Activated T-helper 17 cell treated with anti-CD3 and anti-CD28 coated beads, Interleukin-2, amount 50 U/mL, for 72 hours (primary cell): ENCODE measurements at regions not wholly inside any gene's neighbourhood (a gene's known extent, or its start where the extent isn't known, plus 50 kb on each side); places are given as distances from the start of the nearest gene placed in this dataset.

Experiments used
- ATAC-seq: fragments of 150-1000 bp; cut with Tn5 transposase; replicated peaks from 2 replicates; pipeline ENCODE4 v1.10.0; 2021; ENCODE audit warnings: mild to moderate bottlenecking, moderate library complexity
- H3K27ac Mint-ChIP-seq: one replicate; pipeline ENCODE4 v1.8.0; 2022; ENCODE audit warnings: mixed read lengths
- H3K27me3 Mint-ChIP-seq: one replicate; pipeline ENCODE4 v1.8.0; 2022; ENCODE audit warnings: mixed read lengths
- H3K36me3 Mint-ChIP-seq: one replicate; pipeline ENCODE4 v1.8.0; 2022; ENCODE audit warnings: low read depth, mild to moderate bottlenecking, mixed read lengths
- H3K4me1 Mint-ChIP-seq: one replicate; pipeline ENCODE4 v1.8.0; 2022; ENCODE audit warnings: mixed read lengths
- H3K4me3 Mint-ChIP-seq: one replicate; pipeline ENCODE4 v1.8.0; 2022; ENCODE audit warnings: mild to moderate bottlenecking, mixed read lengths
- H3K9me3 Mint-ChIP-seq: one replicate; pipeline ENCODE4 v1.8.0; 2022; ENCODE audit warnings: mixed read lengths

GRCh38 chr3:140834266-140835037 is 107.2 kb upstream of the SLC25A36 start:
- H3K27me3 Mint-ChIP-seq: peaks cover 21% of the 10 kb centered on the region
- no peak overlapping the region for H3K4me3 Mint-ChIP-seq
- no peaks in the 10 kb centered on the region for H3K9me3 Mint-ChIP-seq
- no peak for ATAC-seq
- no peak overlapping the region for H3K27ac Mint-ChIP-seq
- no peaks in the 10 kb centered on the region for H3K36me3 Mint-ChIP-seq
- H3K4me1 Mint-ChIP-seq: no peaks in the 10 kb centered on the region

GRCh38 chr3:140842984-140843649 is 98.5 kb upstream of the SLC25A36 start:
- Mint-ChIP-seq H3K9me3 (no peaks in the 10 kb centered on the region), H3K27me3 (peaks cover 33% of the 10 kb centered on the region), H3K36me3 (no peaks in the 10 kb centered on the region), H3K27ac (no peak overlapping the region), H3K4me3 (no peak overlapping the region), H3K4me1 (no peaks in the 10 kb centered on the region)
- no peak for ATAC-seq

GRCh38 chr3:140843656-140844055 is 98.0 kb upstream of the SLC25A36 start:
- H3K4me1 Mint-ChIP-seq: no peaks in the 10 kb centered on the region
- ATAC-seq: no peak
- peaks cover 35% of the 10 kb centered on the region for H3K27me3 Mint-ChIP-seq
- no peak overlapping the region for H3K27ac Mint-ChIP-seq
- H3K9me3 Mint-ChIP-seq: no peaks in the 10 kb centered on the region
- no peaks in the 10 kb centered on the region for H3K36me3 Mint-ChIP-seq
- H3K4me3 Mint-ChIP-seq: no peak overlapping the region

DNA sequence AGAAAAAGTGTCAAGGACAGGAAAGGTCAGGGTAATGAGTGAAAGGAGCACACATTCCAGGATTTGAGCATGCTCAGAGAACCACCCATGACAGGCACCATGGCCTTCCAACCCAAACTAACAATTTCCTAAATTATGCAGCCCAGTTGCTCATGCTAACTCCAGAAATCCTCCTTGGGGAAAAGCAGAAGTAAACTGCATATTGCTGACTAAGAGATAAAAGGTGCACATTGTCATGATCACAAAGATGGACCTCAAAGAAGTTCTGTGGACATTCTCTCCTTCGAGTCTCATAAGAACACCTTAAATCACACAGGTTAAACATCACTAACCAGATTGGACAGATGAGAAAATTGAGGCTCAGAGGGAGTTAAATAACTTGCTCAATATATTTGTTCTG is 97.6 kb upstream of the SLC25A36 start:
- peaks cover 35% of the 10 kb centered on the region for H3K27me3 Mint-ChIP-seq
- no peak for ATAC-seq
- no peaks in the 10 kb centered on the region for H3K4me1 Mint-ChIP-seq
- H3K9me3 Mint-ChIP-seq: no peaks in the 10 kb centered on the region
- H3K36me3 Mint-ChIP-seq: no peaks in the 10 kb centered on the region
- H3K27ac Mint-ChIP-seq: no peak overlapping the region
- no peak overlapping the region for H3K4me3 Mint-ChIP-seq

- no peaks in the 10 kb centered on the region for H3K9me3 Mint-ChIP-seq
- no peaks in the 10 kb centered on the region for H3K36me3 Mint-ChIP-seq
- no peak for ATAC-seq
- peaks cover 35% of the 10 kb centered on the region for H3K27me3 Mint-ChIP-seq
- no peaks in the 10 kb centered on the region for H3K4me1 Mint-ChIP-seq
- no peak overlapping the region for H3K4me3 Mint-ChIP-seq
- H3K27ac Mint-ChIP-seq: no peak overlapping the region
Measured at GRCh38 chr3:140845882-140846281, 95.8 kb upstream of the SLC25A36 start.

DNA sequence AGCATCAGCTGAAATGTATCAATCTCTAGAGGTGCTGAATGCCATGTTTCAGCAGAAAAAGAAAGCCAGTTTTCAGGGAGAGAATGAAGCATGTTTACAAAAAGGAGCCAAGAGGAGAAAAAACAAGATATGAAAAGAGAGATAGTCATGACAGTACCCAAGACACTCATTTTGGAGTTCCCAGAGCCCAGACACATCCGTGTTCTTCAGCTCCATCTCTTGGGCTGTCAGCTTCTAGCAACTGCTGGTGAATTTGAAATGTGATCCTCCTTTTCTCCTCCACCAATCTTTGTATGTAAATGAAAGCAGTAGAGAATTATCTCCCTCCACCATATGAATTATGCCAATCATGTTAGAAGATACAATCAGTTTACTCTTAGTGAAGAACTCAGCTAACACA is 93.0 kb upstream of the SLC25A36 start:
- Mint-ChIP-seq H3K27me3 (peaks cover 29% of the 10 kb centered on the region), H3K4me3 (no peak overlapping the region), H3K36me3 (no peaks in the 10 kb centered on the region), H3K4me1 (no peaks in the 10 kb centered on the region), H3K27ac (no peak overlapping the region), H3K9me3 (no peaks in the 10 kb centered on the region)
- no peak for ATAC-seq

DNA sequence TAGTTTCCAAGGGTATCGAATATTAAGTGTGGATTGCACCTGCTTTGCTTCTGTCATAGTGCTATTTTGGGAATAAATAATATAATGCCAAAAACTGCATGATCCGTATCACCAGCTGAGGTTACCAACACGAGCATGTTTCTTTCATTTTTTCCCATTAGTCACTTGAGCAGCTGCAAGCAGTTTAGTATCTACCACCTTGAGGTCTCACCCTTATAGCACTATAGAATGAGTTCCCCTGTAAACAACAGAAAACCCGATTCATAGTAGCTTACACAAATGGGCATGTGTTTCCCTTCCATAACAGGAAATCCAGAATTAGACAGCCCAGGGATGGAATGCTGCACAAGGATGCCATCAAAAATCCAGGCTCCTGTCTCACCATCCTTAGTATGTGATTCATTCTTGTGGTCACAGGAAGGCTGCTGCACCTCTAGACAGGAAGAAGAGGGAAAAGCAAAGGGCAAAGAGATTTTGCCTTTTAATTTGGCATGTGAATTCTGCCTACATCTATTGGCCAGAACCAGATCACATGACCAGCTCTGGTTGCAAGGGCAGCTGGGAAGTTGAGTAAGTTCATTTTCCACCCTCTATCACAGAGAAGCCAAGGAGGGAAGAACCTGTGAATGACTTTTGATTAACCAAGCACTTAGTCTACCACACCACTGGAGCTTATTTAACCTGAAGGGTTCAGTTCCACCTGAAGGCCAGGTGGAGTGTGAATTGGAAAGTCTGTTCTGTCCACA is 91.3 kb upstream of the SLC25A36 start:
- Mint-ChIP-seq H3K4me1 (no peaks in the 10 kb centered on the region), H3K27me3 (peaks cover 25% of the 10 kb centered on the region), H3K27ac (no peak overlapping the region), H3K36me3 (no peaks in the 10 kb centered on the region), H3K4me3 (no peak overlapping the region), H3K9me3 (no peaks in the 10 kb centered on the region)
- no peak for ATAC-seq

GRCh38 chr3:140854961-140855360 is 86.7 kb upstream of the SLC25A36 start:
- Mint-ChIP-seq H3K9me3 (no peaks in the 10 kb centered on the region), H3K4me3 (no peak overlapping the region), H3K36me3 (no peaks in the 10 kb centered on the region), H3K4me1 (no peaks in the 10 kb centered on the region), H3K27me3 (peaks cover 4% of the 10 kb centered on the region), H3K27ac (no peak overlapping the region)
- ATAC-seq: no peak

GRCh38 chr3:140856905-140857304 is 84.7 kb upstream of the SLC25A36 start:
- no peak for ATAC-seq
- no peaks in the 10 kb centered on the region for H3K9me3 Mint-ChIP-seq
- no peak overlapping the region for H3K4me3 Mint-ChIP-seq
- H3K36me3 Mint-ChIP-seq: no peaks in the 10 kb centered on the region
- peaks cover 4% of the 10 kb centered on the region for H3K27me3 Mint-ChIP-seq
- no peaks in the 10 kb centered on the region for H3K4me1 Mint-ChIP-seq
- H3K27ac Mint-ChIP-seq: no peak overlapping the region

DNA sequence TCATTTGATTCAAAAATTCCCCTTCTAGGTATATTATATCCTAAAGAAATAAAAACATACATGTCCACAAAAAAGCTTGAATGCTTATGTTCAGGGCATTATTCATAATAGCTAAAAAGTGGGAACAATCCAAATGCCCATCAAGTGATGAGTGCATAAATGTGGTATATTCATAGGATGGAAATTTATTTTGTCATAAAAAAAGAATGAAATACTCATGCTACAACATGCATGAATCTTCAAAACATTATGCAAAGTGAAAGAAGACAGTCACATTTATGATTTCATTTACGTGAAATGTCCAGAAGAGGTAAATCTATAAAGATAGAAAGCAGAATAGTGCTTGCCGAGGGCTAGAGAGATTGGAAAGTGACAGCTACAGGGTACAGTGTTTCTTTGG is 83.6 kb upstream of the SLC25A36 start:
- H3K4me1 Mint-ChIP-seq: no peaks in the 10 kb centered on the region
- peaks cover 3% of the 10 kb centered on the region for H3K27me3 Mint-ChIP-seq
- H3K27ac Mint-ChIP-seq: no peak overlapping the region
- ATAC-seq: no peak
- no peaks in the 10 kb centered on the region for H3K9me3 Mint-ChIP-seq
- H3K4me3 Mint-ChIP-seq: no peak overlapping the region
- no peaks in the 10 kb centered on the region for H3K36me3 Mint-ChIP-seq

GRCh38 chr3:140859592-140860336 is 81.9 kb upstream of the SLC25A36 start:
- ATAC-seq: no peak
- Mint-ChIP-seq H3K4me3 (no peak overlapping the region), H3K36me3 (no peaks in the 10 kb centered on the region), H3K4me1 (no peaks in the 10 kb centered on the region), H3K9me3 (no peaks in the 10 kb centered on the region), H3K27ac (no peak overlapping the region), H3K27me3 (peaks cover 3% of the 10 kb centered on the region)

DNA sequence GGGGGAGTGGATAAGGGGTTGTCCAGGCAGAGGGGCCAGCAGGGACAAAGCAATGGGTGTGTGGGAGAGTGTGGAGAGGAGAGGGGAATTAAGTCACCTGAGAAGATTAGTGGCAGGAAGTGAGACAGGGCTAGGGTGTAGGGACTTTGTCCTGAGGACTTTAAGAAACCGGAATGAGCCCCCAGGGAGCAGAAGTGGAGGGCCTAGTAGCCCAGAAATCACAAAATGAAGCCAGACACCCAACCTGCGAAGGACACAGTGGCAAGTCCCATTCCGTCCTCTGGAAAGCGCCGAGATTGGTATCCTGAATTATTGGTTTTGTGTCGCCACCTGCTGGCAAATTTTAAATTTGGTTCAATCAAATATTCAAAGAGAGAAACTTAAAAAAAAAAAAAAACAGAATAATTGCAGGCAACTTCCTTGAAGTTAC is 78.0 kb upstream of the SLC25A36 start:
- Mint-ChIP-seq H3K9me3 (no peaks in the 10 kb centered on the region), H3K4me3 (no peak overlapping the region), H3K27me3 (peaks cover 12% of the 10 kb centered on the region), H3K4me1 (no peaks in the 10 kb centered on the region), H3K27ac (no peak overlapping the region), H3K36me3 (no peaks in the 10 kb centered on the region)
- no peak for ATAC-seq

DNA sequence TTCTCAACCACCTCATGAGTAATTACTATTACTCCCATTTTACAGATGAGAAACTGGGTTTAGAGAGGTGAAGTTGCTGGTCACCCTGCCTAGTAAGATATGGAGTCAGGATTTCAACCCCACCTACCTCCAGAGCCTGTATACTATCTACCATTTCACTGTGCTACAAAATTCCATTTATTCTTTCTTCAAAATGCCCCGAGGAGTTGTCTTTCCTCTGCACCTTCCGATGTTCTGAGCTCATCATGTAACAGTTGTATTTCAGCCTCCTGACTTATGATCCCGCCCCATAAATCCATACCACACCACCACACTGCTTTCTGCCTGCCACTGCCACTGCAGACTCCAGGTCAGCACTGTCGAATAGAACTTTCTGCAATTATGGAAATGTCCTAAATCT is 71.3 kb upstream of the SLC25A36 start:
- Mint-ChIP-seq H3K36me3 (no peaks in the 10 kb centered on the region), H3K4me1 (no peaks in the 10 kb centered on the region), H3K27ac (no peak overlapping the region), H3K4me3 (no peak overlapping the region), H3K9me3 (no peaks in the 10 kb centered on the region), H3K27me3 (peaks cover 16% of the 10 kb centered on the region)
- ATAC-seq: no peak

DNA sequence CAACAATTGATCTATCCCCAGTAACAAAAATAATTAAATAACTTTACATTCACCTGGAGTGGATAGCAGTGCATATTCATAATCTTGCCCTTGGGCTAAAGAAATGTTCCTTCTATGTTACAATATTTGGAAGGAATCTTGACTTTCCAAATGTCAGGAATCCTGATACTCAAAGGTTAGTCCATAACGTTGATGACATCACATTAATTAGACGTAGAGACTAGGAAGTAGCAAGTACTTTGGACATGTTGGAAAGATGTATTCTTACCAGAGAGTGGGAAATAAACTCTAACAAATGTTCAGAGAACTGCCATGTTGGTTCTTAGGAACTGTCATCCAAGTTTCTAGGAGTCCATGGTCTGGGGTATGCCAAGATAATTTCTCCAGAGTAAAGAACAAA is 70.6 kb upstream of the SLC25A36 start:
- H3K9me3 Mint-ChIP-seq: no peaks in the 10 kb centered on the region
- no peak overlapping the region for H3K4me3 Mint-ChIP-seq

More for the DNA sequence above, 70.6 kb upstream of the SLC25A36 start:
- no peaks in the 10 kb centered on the region for H3K36me3 Mint-ChIP-seq
- H3K27ac Mint-ChIP-seq: no peak overlapping the region
- H3K4me1 Mint-ChIP-seq: no peaks in the 10 kb centered on the region
- ATAC-seq: no peak
- peaks cover 11% of the 10 kb centered on the region for H3K27me3 Mint-ChIP-seq
